ENCODE measurements at regions not wholly inside any gene's neighbourhood (a gene's known extent, or its start where the extent isn't known, plus 50 kb on each side); places are given as distances from the start of the nearest gene placed in this dataset.

- no peak for TF ChIP-seq CTCF (IDR thresholded peaks at IDR 0.05)
- TF ChIP-seq POLR2A (IDR thresholded peaks at IDR 0.05): no peak
These were observed 486.7 kb downstream of the OMA1 start for GRCh38 chr1:58059789-58060188.
